HG03060 (cell line): ENCODE measurements at regions not wholly inside any gene's neighbourhood (a gene's known extent, or its start where the extent isn't known, plus 50 kb on each side); places are given as distances from the start of the nearest gene placed in this dataset.
"Not testable (repeated sequence)": the region's sequence is repeated elsewhere in the genome, so short reads cannot be mapped to it uniquely, and the experiment has no call there.

Experiments
- ATAC-seq: cut with Tn5 transposase; IDR thresholded peaks from one replicate; pipeline ENCODE4 v1.9.1; 2021; ENCODE audit warnings: low read depth, moderate number of reproducible peaks; ENCODE audit not compliant: unreplicated experiment

DNA sequence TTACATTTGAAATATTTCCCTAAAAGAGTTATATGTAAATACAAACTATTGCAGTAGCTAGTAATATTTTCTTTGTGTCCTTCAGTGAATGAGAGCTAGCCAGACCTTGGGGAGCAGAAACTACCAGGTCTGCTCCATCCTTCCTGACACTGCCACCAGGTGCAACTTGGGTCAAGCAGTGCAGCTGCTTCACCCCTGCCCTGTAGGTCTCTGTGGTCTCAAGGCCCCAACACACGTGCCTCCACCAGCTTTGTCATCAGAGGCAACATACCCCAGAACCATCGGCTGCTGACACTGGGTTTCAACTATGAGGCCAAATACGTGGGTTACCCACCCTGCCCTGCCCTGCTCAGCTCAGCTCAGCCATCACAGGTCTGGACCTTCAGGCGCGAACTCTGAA, 181.6 kb downstream of the FCRL5 start:
- ATAC-seq, result no peak

DNA sequence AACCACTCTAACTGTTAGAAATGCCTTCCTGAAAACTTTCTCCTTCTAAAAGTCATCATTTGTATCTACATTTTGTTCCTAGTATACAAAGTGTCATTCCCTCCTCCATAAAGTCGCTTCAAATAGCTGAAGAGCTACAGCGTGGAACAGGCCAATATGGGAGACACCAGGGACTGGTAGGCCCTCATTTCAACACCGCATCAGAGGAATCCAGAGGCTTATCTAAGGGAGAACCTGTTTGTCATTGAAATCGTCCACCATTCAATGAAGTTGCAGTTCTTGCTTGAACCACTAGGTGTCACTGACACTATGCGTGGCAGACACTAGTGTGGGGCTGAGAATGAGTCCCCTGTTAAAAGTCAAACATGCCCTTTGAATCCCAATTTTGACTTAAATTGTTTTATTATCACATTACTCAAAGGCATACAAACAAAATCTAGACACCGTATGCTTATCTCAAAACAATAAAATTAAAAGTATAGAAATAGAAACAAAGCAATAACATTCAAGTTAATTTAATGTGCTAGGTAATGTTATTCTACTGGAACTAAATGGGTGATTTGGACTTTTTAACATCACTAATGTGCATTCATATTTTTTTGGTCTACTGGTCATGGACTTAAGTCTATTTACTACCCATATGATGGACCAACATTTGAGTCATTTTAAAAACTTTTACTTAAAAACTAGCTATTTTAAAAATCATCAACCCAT, 182.3 kb downstream of the FCRL5 start:
- no peak for ATAC-seq

DNA sequence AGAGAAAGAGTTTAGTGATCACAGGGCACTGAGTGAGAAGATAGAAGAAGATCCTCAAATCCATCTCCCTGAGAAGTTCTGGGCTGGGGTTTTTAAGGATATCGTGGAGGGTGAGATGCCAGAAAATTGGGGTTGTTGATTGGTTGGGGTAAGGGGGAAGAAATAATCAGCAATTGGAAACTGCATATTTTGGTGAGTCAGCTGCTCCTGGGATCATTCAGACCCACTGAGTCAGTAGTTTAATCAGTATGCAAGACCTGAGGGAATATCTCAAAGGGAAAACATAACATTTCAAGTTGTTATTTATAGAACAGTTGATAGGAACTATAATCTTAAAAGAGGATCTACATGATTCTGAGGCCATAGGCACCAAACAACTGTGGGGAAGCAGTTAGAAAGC, 183.4 kb downstream of the FCRL5 start:
- ATAC-seq, result not testable (repeated sequence)

DNA sequence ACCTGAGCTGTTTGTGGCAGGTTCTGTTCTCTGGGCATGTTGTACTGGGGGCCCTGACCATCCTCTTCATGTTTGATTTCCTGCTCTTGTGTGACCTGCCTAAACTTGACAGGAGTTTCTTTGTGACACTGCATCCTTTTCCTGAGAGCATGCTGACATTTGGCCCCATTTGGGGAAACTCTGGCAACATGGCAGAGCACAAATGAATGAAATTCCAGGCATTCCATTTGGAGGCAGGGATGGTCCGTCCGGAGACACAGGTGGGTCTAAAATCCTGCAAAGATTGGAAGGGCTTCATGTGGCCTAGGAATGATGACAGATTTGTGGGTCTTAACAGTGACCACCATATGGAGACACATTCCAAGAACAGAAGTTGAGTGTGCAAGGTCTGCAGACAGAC, 184.0 kb downstream of the FCRL5 start:
- no peak for ATAC-seq

- no peak for ATAC-seq
Observed at GRCh38 chr1:157367870-157368269, 184.4 kb downstream of the FCRL5 start.

DNA sequence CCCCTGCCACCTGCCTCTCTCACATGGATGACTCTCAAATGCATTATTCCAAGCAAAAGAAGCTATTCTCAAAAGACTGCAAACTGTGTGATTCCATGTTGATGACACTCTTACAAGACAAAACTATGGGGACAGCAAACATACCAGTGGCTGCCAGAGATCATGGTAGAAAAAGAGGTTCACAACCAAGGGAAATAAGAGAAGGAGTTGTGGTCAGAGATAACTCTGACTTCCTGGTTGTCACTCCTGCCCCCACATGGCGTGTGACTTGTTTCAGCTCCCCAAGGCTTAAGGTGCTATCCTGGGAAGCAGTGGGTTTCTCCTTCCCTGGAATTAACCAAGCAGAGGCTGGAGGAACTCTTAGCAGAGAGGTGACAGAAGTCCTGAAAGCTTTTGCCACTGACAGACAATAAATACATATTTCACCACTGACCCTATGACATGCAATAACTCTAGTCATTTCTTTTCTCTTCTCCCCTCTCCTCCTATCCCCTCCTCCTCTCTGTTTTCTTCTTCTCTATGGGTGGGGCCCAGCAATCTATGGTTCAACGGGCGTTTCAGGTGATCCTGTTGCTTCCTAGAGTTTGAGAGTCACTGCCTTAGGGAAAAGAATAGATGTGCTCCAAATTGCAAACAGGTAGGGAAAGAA, 185.1 kb downstream of the FCRL5 start:
- ATAC-seq, result no peak

GRCh38 chr1:157364612-157365011, 187.7 kb downstream of the FCRL5 start:
- no peak for ATAC-seq

- ATAC-seq, result no peak
Observed at GRCh38 chr1:157363660-157364140, 188.6 kb downstream of the FCRL5 start.

GRCh38 chr1:157360023-157360390, 192.3 kb downstream of the FCRL5 start:
- no peak for ATAC-seq

DNA sequence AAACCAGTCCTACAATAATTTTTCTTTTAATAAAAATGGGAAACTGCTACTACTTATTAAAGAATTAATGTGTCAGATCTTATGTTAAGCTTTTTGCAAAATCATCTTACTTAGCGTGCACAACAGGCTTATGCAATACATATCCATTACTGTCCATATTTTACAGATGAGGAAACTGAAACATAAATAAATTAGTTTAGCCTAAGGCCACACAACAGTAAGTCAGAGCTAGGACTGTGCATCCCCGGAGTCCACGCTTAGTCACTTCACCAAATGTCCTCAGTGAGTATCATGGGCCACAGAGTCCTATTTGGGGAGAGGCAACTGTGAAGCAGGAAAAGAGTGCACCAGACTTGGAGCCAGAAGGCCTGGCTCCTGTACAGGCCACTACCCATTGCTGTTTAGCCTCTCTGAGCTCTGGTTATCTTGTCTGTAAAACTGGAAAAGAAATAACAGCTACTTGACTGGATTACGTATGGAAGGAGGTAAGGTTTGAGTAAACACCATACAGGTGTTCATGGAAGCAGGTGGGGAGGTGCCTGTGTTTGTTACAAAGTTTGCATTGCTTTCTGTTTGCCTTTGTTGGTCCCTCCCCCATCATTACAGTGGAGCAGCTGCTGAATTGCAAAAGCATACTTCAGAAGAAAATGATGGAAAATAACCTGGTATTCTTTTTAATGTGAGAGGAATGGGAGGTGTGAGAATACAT, 192.8 kb downstream of the FCRL5 start:
- no peak for ATAC-seq

- no peak for ATAC-seq
Observed at GRCh38 chr1:157357111-157357510, 195.2 kb downstream of the FCRL5 start.

GRCh38 chr1:157356601-157357000, 195.7 kb downstream of the FCRL5 start:
- ATAC-seq, result no peak

DNA sequence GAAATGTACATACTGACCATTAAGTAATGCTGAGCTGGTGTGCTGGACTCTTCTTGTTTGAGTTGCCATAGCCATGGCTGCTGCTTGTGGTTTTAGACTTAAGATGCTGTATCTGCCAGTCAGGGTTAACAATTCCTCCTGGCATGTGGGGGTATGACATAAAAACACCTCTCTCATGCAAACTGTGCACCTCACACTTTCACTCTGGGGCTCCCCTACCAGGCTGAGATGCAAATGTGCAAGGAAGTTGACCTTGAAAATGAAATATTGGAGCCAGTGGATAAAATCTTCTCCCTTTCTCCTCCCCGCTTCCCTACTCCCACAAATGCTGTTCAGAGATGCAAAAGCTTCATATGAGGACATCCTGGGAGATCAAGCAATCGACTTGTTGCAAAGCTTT, 198.8 kb downstream of the FCRL5 start:
- ATAC-seq, result no peak

DNA sequence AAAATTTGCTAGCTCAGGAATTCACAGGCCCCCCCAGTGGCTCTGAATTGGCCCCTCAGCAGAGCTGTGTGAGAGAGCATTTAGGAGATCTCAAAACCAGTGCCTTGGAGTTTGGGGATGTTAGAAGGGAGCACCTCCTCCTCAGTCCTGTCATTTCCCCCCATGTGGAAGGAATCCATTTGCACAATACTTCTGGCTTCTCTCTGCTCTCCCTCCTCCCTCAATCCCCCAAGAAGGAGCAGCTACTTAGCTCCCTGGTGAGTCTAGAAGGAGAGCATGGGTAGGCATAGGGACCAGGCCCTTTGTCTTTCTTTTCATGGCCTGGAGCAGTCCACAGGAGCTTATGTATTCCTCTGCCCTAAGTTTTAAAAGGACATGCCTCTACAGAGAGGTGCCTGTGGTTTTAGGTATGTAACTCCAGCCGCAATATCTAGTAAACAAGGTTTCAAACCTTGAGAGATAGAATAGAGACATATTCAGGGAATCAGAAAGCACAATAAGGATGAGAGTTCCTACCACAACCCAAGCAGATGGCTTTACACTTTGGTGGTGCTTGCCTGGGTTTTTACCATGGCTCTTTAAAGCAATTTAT, 199.4 kb downstream of the FCRL5 start:
- no peak for ATAC-seq

DNA sequence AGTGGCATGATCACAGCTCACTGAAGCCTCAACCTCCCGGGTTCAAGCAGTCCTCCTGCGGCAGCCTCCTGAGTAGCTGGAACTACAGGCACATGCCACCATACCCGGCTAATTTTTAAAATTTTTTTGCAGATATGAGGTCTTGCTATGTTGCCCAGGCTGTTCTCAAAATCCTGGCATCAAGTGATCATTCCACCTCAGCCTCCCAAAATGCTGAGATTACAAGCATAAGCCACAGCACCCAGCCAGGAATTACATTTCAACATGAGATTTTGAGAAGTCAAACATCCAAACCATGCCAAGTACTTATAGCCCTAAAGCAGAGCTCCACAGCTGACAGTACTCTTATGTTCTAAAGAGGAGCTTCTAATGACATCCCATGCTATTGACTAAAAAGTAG, 200.1 kb downstream of the FCRL5 start:
- ATAC-seq, result no peak

DNA sequence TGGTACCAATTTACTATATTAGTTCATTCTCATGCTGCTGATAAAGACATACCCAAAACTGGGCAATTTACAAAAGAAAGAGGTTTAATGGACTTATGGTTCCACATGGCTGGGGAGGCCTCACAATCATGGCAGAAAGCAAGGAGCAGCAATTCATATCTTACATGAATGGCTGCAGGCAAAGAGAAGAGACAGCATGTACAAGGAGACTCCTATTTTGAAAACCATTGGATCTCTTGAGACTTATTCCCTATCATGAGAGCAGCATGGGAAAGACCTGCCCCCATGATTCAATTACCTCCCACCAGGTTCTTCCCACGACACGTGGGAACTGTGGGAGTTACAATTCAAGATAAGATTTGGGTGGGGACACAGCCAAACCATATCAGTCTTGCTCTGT, 200.5 kb downstream of the FCRL5 start:
- ATAC-seq, result not testable (repeated sequence)

GRCh38 chr1:157348538-157349480, 203.5 kb downstream of the FCRL5 start:
- ATAC-seq, result no peak

DNA sequence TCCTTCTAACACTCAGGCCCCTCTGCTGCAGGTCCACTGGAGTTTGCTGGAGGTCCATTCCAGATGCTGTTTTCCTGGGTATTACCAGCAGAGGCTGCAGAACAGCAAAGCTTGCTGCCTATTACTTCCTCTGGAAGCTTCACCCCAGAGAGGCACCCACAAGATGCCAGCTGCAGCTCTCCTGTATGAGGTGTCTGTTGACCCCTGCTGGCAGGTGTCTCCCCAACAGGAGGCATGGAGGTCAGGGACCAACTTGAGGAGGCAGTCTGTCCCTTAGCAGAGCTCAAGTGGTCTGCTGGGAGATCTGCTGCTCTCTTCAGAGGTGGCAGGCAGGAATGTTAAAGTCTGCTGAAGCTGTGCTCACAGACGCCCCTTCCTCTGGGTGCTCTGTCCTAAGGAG, 204.8 kb downstream of the FCRL5 start:
- ATAC-seq, result no peak

GRCh38 chr1:157337785-157338184, 199.6 kb upstream of the ETV3 start:
- not testable (repeated sequence) for ATAC-seq

DNA sequence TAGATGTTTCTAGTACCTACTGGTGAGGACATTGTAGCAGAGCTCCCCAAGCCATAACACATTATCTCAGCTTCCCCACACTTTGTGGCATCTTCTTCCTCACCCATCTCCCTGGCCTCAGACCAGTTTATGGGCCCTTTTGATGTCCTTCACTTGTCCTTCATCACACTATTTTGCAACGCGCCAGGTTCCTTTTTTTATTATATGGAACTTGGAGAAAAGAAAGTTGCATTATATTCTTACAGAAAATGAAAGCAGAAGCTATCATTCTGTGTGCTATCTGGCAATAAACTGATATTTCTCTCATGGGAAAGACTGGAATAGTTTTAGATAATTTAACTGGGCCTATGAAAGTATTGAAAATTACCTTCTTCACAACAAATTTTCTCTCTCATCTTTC, 196.9 kb upstream of the ETV3 start:
- ATAC-seq, result no peak
